GM23338 (cell line): ENCODE measurements at regions not wholly inside any gene's neighbourhood (a gene's known extent, or its start where the extent isn't known, plus 50 kb on each side); places are given as distances from the start of the nearest gene placed in this dataset.

Experiments
- ATAC-seq: fragments of 200-7000 bp; cut with Tn5 transposase; 3 replicates; pipeline ENCODE4 v1.9.1; 2020
- DNase-seq: peaks from one replicate; pipeline ENCODE4 v3.0.0-alpha.2; 2015; ENCODE audit warnings: low spot score
- H2AFZ ChIP-seq: fragments of 200-600 bp; sonication (generic); 2 replicates; pipeline ENCODE4 v1.8.0; 2016; ENCODE audit warnings: antibody characterized with exemption, mild to moderate bottlenecking, moderate library complexity
- H3F3A ChIP-seq: fragments of 200-600 bp; sonication (generic); replicated peaks from 2 replicates; pipeline ENCODE4 v1.8.0; 2017; ENCODE audit warnings: antibody characterized with exemption, mixed run types, low read depth
- H3K27ac ChIP-seq: fragments of 200-600 bp; sonication (generic); 2 replicates; pipeline ENCODE4 v1.6.1; 2016; ENCODE audit warnings: low read depth
- H3K27me3 ChIP-seq: fragments of 200-600 bp; sonication (generic); 2 replicates; pipeline ENCODE4 v1.8.0; 2016; ENCODE audit warnings: mild to moderate bottlenecking, mixed run types, moderate library complexity; ENCODE audit not compliant: insufficient read depth
- H3K36me3 ChIP-seq: fragments of 200-600 bp; sonication (generic); 2 replicates; pipeline ENCODE4 v1.8.0; 2016; ENCODE audit warnings: mild to moderate bottlenecking; ENCODE audit not compliant: insufficient read depth
- H3K4me1 ChIP-seq: fragments of 200-600 bp; sonication (generic); 2 replicates; pipeline ENCODE4 v1.8.0; 2016; ENCODE audit warnings: mild to moderate bottlenecking, moderate library complexity; ENCODE audit not compliant: insufficient read depth
- H3K4me2 ChIP-seq: fragments of 200-600 bp; sonication (generic); 2 replicates; pipeline ENCODE4 v1.7.1; 2017; ENCODE audit warnings: mixed run types
- H3K4me3 ChIP-seq: fragments of 200-600 bp; sonication (generic); 2 replicates; pipeline ENCODE4 v1.6.1; 2016; ENCODE audit warnings: mixed run types
- H3K79me2 ChIP-seq: fragments of 200-600 bp; sonication (generic); replicated peaks from 2 replicates; pipeline ENCODE4 v1.8.0; 2017; ENCODE audit warnings: mild to moderate bottlenecking; ENCODE audit not compliant: insufficient read depth
- H3K9me2 ChIP-seq: fragments of 200-600 bp; sonication (generic); 2 replicates; pipeline ENCODE4 v1.8.0; 2017; ENCODE audit not compliant: insufficient read depth
- H4K20me1 ChIP-seq: fragments of 200-600 bp; sonication (generic); replicated peaks from 2 replicates; pipeline ENCODE4 v1.8.0; 2017; ENCODE audit warnings: mild to moderate bottlenecking; ENCODE audit not compliant: insufficient read depth
- H3K27ac Mint-ChIP-seq: 2 replicates; pipeline ENCODE4 v1.8.0; 2020; ENCODE audit warnings: inconsistent platforms, mild to moderate bottlenecking, moderate library complexity, mixed read lengths
- H3K27me3 Mint-ChIP-seq: 3 replicates; pipeline ENCODE4 v1.8.0; 2022; ENCODE audit warnings: low read depth, mild to moderate bottlenecking, moderate library complexity, mixed read lengths, inconsistent platforms; ENCODE audit not compliant: insufficient read depth, poor library complexity
- H3K36me3 Mint-ChIP-seq: 3 replicates; pipeline ENCODE4 v1.8.0; 2021; ENCODE audit warnings: low read depth, mild to moderate bottlenecking, inconsistent platforms, moderate library complexity, mixed read lengths
- H3K4me1 Mint-ChIP-seq: 3 replicates; pipeline ENCODE4 v1.8.0; 2020; ENCODE audit warnings: mild to moderate bottlenecking, inconsistent platforms, mixed read lengths
- H3K4me3 Mint-ChIP-seq: 3 replicates; pipeline ENCODE4 v1.8.0; 2021; ENCODE audit warnings: moderate library complexity, mild to moderate bottlenecking, inconsistent platforms, mixed read lengths
- H3K9me3 Mint-ChIP-seq: 3 replicates; pipeline ENCODE4 v1.8.0; 2020; ENCODE audit warnings: moderate library complexity, mild to moderate bottlenecking, inconsistent platforms, mixed read lengths
- CREB1 ChIP-seq: fragments of 250-450 bp; sonication (Bioruptor Pico); IDR thresholded peaks from 2 replicates; pipeline ENCODE4 v1.5.0; 2020; ENCODE audit warnings: low read depth, mild to moderate bottlenecking, moderate library complexity
- EZH2 ChIP-seq: fragments of 200-600 bp; sonication (generic); IDR thresholded peaks from one replicate; pipeline ENCODE4 v1.8.0; 2017; ENCODE audit warnings: antibody characterized with exemption, mild to moderate bottlenecking, low read depth; ENCODE audit not compliant: unreplicated experiment
- JUNB ChIP-seq: IDR thresholded peaks from one replicate; pipeline ENCODE4 v1.6.1; 2016; ENCODE audit warnings: antibody characterized with exemption; ENCODE audit not compliant: unreplicated experiment
- NANOG ChIP-seq: IDR thresholded peaks from 2 replicates; pipeline ENCODE4 v1.6.1; 2016; ENCODE audit warnings: antibody characterized with exemption, borderline replicate concordance
- POLR2AphosphoS5 ChIP-seq: IDR thresholded peaks from 2 replicates; pipeline ENCODE4 v1.6.1; 2016; ENCODE audit warnings: antibody characterized with exemption, low read depth
- STAT1 ChIP-seq: IDR thresholded peaks from one replicate; pipeline ENCODE4 v1.6.1; 2016; ENCODE audit warnings: antibody characterized with exemption; ENCODE audit not compliant: unreplicated experiment
- ZNF331 ChIP-seq: fragments of 250-450 bp; sonication (Bioruptor Pico); IDR thresholded peaks from 2 replicates; pipeline ENCODE4 v1.5.0; 2020; ENCODE audit warnings: low read depth, mild to moderate bottlenecking, moderate library complexity
- ZNF462 ChIP-seq: fragments of 250-450 bp; sonication (Bioruptor Pico); IDR thresholded peaks from 2 replicates; pipeline ENCODE4 v1.5.0; 2020; ENCODE audit warnings: mild to moderate bottlenecking, moderate library complexity
- TF ChIP-seq, protein P1 (sequence below): IDR thresholded peaks from 2 replicates; pipeline ENCODE4 v1.6.1; 2016; ENCODE audit warnings: antibody characterized with exemption

DNA sequence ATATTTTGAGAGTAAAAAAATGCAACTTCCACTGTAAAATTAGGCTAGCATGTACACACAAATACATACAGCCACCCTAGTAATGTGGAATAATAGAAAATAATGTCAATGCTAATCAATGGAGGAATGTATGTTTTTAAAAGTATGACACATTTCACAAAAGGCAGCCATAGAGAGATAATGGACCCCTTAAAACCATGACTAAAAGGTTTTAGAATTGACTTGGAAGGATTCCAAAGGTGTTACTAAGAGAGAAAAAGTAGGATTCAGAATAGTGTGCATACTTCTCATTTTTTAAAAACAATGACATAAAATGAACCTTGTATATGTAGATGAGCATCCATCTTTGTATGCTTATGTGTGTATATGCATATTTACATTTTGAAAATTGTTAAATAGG is 597.9 kb upstream of the PCDH9 start (continued):
- TF ChIP-seq ZNF462 (CRISPR knock-in tag) (no peak), NANOG (no peak), EZH2 (no peak), ZNF331 (CRISPR knock-in tag) (no peak)

- no peak overlapping the region for H3K4me2 ChIP-seq
- H3K36me3 ChIP-seq, result no peaks in the 10 kb centered on the region
- H3K4me3 Mint-ChIP-seq, result no peak overlapping the region
- H3K9me2 ChIP-seq, result no peaks in the 10 kb centered on the region
- no peaks in the 10 kb centered on the region for H3K79me2 ChIP-seq
- H3K27ac ChIP-seq, result no peak overlapping the region
- no peaks in the 10 kb centered on the region for H3K36me3 Mint-ChIP-seq
- ATAC-seq (no peak), DNase-seq (no peak)
- no peaks in the 10 kb centered on the region for H3K9me3 Mint-ChIP-seq
- H3K4me3 ChIP-seq, result no peak overlapping the region
- no peaks in the 10 kb centered on the region for H3K27me3 Mint-ChIP-seq
- H4K20me1 ChIP-seq, result no peaks in the 10 kb centered on the region
- H3K4me1 ChIP-seq, result no peaks in the 10 kb centered on the region
- no peaks in the 10 kb centered on the region for H3K27me3 ChIP-seq
- H2AFZ ChIP-seq, result no peak overlapping the region
- H3F3A ChIP-seq, result no peaks in the 10 kb centered on the region
- H3K4me1 Mint-ChIP-seq, result no peaks in the 10 kb centered on the region
- H3K27ac Mint-ChIP-seq, result no peak overlapping the region; the same call in 1 of the 2 replicates
- TF ChIP-seq ZNF462 (CRISPR knock-in tag) (no peak), CREB1 (CRISPR knock-in tag) (no peak), EZH2 (no peak), JUNB (no peak), ZNF331 (CRISPR knock-in tag) (no peak), NANOG (no peak), STAT1 (no peak), POLR2AphosphoS5 (no peak)
- TF ChIP-seq, protein P1, sequence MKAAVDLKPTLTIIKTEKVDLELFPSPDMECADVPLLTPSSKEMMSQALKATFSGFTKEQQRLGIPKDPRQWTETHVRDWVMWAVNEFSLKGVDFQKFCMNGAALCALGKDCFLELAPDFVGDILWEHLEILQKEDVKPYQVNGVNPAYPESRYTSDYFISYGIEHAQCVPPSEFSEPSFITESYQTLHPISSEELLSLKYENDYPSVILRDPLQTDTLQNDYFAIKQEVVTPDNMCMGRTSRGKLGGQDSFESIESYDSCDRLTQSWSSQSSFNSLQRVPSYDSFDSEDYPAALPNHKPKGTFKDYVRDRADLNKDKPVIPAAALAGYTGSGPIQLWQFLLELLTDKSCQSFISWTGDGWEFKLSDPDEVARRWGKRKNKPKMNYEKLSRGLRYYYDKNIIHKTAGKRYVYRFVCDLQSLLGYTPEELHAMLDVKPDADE, result no peak
Observed at GRCh38 chr13:67821606-67822005, 591.5 kb upstream of the PCDH9 start.
